WI38 (cell line): ENCODE measurements at regions not wholly inside any gene's neighbourhood (a gene's known extent, or its start where the extent isn't known, plus 50 kb on each side); places are given as distances from the start of the nearest gene placed in this dataset.

Experiments used
- H3K4me3 ChIP-seq: 2 replicates; pipeline ENCODE4 v1.5.1; 2011; ENCODE audit warnings: low read depth, mild to moderate bottlenecking, control low read depth, low read length
- TF ChIP-seq, protein P1 (sequence below): IDR thresholded peaks from 2 replicates; pipeline ENCODE4 v1.5.1; 2012; ENCODE audit warnings: low read depth, mild to moderate bottlenecking, control low read depth, low read length

DNA sequence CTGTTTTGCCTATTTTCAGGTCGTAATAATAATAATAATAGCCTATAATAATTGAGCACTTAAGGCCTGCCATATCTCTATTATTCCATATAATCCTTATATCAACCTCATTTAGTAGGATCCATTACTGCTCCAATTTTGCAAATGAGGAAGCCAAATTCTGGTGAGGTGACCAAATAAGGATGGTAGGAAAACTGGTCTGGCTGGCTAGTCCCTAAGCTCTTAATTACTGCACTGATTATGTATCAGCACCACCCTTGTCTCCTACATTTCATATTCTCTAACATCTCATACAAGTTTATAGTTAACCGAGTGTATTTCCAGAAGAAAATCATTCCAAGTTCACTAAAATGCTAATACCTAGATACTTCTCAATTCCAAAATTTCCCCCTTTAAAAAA is 166.5 kb upstream of the RGMB start:
- TF ChIP-seq, protein P1, sequence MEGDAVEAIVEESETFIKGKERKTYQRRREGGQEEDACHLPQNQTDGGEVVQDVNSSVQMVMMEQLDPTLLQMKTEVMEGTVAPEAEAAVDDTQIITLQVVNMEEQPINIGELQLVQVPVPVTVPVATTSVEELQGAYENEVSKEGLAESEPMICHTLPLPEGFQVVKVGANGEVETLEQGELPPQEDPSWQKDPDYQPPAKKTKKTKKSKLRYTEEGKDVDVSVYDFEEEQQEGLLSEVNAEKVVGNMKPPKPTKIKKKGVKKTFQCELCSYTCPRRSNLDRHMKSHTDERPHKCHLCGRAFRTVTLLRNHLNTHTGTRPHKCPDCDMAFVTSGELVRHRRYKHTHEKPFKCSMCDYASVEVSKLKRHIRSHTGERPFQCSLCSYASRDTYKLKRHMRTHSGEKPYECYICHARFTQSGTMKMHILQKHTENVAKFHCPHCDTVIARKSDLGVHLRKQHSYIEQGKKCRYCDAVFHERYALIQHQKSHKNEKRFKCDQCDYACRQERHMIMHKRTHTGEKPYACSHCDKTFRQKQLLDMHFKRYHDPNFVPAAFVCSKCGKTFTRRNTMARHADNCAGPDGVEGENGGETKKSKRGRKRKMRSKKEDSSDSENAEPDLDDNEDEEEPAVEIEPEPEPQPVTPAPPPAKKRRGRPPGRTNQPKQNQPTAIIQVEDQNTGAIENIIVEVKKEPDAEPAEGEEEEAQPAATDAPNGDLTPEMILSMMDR, result no peak
- H3K4me3 ChIP-seq, result no peak overlapping the region

DNA sequence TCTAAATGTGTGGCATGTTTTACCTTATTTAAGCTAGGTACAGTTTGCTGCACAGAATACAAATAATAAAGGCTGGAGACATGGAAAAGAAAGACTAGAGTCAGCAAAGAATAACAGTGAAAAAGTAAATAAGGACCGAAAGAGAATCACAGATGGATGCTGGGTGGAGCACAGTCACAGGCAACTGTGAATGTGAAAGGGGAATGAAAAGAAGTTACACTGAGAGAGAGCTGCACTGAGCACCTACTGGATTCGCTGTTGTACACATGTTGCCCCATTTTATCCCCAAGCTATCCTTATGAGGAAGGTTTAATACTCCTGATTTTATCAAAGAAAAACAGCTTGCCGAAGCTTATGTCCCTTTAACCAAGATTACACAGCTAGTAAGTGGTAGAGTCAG is 165.4 kb upstream of the RGMB start:
- TF ChIP-seq, protein P1, result no peak
- no peak overlapping the region for H3K4me3 ChIP-seq

DNA sequence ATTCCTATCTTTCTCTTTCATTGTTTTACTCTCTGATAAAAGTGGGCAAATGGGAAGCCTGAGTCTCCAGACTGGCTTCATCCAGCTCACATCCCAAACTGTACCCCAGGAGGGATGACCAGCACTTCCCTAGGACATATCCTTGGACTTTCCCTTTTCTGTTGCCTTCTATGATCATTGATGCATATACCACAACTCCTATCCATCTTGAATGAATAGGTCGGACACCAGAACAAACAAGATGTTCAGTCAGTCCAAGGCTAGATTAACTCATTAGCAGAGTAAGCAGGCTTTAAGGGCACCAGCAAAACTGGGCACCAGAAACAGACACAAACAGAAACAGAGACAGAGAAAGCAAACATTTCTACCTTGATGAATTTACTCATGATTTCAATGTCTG is 159.1 kb upstream of the RGMB start:
- H3K4me3 ChIP-seq, result no peak overlapping the region
- TF ChIP-seq, protein P1, result no peak

DNA sequence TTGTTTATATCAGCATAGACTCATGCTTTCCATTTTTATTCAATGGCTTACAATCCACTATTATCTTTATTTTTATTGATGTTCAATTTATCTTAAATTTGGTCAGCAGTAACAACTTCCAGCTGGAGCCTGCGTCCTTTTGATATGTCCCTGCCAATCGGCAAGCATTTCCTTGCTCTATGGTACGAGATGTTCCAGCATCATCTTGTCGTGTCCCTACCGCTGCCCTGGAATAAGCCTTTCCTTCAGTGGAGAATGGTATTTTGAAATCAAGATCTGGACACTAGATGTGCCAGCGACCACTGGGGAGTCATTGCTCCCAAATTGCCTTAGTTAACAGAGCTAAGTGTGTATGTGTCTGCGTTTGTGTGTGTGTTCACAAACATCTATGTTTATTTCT is 151.6 kb upstream of the RGMB start:
- TF ChIP-seq, protein P1, result no peak
- H3K4me3 ChIP-seq, result no peak overlapping the region

DNA sequence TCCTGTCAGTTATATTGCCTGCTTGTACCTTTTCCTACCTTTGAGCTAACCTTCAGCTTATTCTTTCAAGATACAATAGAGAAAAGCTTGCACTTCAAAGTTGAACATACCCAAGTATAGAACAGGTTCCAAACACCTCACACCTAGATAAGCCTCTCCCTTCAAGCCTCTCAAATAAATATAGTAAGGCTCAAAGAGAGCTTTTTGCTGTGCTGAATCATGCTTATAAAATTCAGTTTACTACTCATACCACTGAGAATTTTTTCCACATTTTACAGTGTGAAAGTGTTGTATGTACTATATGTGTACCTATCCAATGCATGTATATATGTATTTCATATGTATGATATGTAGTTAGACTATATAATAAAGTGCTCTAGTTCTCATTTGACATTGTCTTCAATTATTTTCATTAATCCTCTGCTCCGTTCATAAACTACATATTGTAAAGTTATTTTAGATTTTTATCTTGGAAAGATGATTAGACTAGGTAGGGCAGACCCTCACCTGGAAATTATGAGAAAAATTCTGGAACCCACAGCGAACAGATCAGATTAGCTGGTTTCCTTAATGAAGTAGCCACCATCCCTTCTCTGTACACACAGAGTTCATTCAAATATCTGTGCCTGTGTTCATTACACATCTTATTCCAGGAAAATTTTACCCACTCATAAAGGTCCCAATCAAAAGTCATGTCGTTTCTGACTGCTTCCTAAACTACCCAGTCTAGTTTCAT is 149.2 kb upstream of the RGMB start:
- TF ChIP-seq, protein P1, result no peak

DNA sequence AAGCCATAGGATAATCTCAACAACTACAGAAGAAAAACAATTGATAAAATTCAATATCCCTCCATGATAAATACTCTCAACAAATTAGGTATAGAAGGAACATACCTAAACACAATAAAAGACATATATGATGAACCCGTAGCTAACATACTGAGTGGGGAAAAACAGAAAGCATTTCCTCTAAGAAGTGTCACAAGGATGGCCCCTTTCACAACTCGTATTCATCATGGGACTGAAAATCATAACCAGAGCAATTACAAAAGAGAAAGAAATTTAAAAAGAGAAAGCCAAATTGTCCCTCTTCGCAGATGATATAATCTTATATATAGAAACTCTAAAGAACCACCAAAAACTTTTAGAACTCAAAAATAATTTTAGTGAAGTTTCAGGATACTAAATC is 146.3 kb upstream of the RGMB start:
- TF ChIP-seq, protein P1, result no peak
- H3K4me3 ChIP-seq, result no peak overlapping the region

More for the DNA sequence above, 149.2 kb upstream of the RGMB start:
- H3K4me3 ChIP-seq, result no peak overlapping the region

DNA sequence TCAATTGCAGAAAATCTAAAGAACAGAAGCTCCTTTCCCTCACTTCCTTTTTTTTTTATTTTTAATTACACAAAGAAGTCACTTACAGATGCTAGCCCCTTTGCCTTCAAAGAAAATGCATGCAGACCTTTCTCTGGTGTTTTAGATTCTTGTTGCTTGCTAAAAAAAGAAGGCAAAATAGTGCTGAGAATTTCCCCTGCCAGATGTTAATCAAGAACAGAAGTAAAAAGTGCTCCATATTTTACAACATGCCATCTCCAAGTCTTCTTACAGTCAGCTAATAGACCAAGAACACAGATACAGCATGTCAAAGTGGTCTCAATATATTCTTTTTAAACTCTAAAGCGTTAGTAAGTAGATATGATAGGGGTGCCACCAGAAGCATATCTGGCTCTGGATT is 142.8 kb upstream of the RGMB start:
- TF ChIP-seq, protein P1, result no peak
- H3K4me3 ChIP-seq, result no peak overlapping the region
